Loucy (cell line): ENCODE measurements at regions not wholly inside any gene's neighbourhood (a gene's known extent, or its start where the extent isn't known, plus 50 kb on each side); places are given as distances from the start of the nearest gene placed in this dataset.
A peak's percentile ranks its signal among the peaks of the same experiment; 100 is the strongest.

Source experiments
- H2AFZ ChIP-seq: fragments of 200-600 bp; sonication (generic); 2 replicates; pipeline ENCODE4 v1.6.0; 2016; ENCODE audit warnings: antibody characterized with exemption, mild to moderate bottlenecking, low read length, moderate library complexity
- H3F3A ChIP-seq: fragments of 200-600 bp; 2 replicates; pipeline ENCODE4 v1.6.0; 2016; ENCODE audit warnings: antibody characterized with exemption, low read depth, mild to moderate bottlenecking
- H3K27me3 ChIP-seq: fragments of 200-600 bp; sonication (generic); 2 replicates; pipeline ENCODE4 v1.6.1; 2014; ENCODE audit warnings: low read length, mild to moderate bottlenecking; ENCODE audit not compliant: insufficient read depth, poor library complexity, severe bottlenecking
- H3K36me3 ChIP-seq: fragments of 200-600 bp; sonication (generic); 2 replicates; pipeline ENCODE4 v1.6.1; 2016; ENCODE audit warnings: low read length; ENCODE audit not compliant: insufficient read depth
- H3K4me1 ChIP-seq: fragments of 200-600 bp; sonication (generic); 2 replicates; pipeline ENCODE4 v1.5.1; 2014; ENCODE audit warnings: low read length, mild to moderate bottlenecking; ENCODE audit not compliant: insufficient read depth, poor library complexity, severe bottlenecking
- H3K4me2 ChIP-seq: fragments of 200-600 bp; sonication (generic); 2 replicates; pipeline ENCODE4 v1.6.0; 2014; ENCODE audit warnings: antibody characterized with exemption, low read length, low read depth, mild to moderate bottlenecking; ENCODE audit not compliant: poor library complexity, severe bottlenecking
- H3K4me3 ChIP-seq: fragments of 200-600 bp; sonication (generic); 2 replicates; pipeline ENCODE4 v1.5.1; 2014; ENCODE audit warnings: low read length, mild to moderate bottlenecking, mixed read lengths; ENCODE audit not compliant: poor library complexity, severe bottlenecking
- H3K79me2 ChIP-seq: fragments of 200-600 bp; sonication (generic); 2 replicates; pipeline ENCODE4 v1.6.1; 2014; ENCODE audit warnings: low read length; ENCODE audit not compliant: insufficient read depth
- H3K9ac ChIP-seq: fragments of 200-600 bp; sonication (generic); 2 replicates; pipeline ENCODE4 v1.6.0; 2014; ENCODE audit warnings: mild to moderate bottlenecking, low read depth, low read length, moderate library complexity; ENCODE audit not compliant: poor library complexity, severe bottlenecking
- H3K9me2 ChIP-seq: fragments of 200-600 bp; sonication (generic); replicated peaks from 2 replicates; pipeline ENCODE4 v1.6.1; 2016; ENCODE audit warnings: low read depth, low read length, mixed read lengths
- H3K9me3 ChIP-seq: fragments of 200-600 bp; sonication (generic); 2 replicates; pipeline ENCODE4 v1.6.1; 2014; ENCODE audit warnings: mild to moderate bottlenecking, antibody characterized with exemption, low read length, low read depth; ENCODE audit not compliant: insufficient read depth
- H4K20me1 ChIP-seq: fragments of 200-600 bp; sonication (generic); 2 replicates; pipeline ENCODE4 v1.6.0; 2014; ENCODE audit warnings: antibody characterized with exemption, low read length, mild to moderate bottlenecking; ENCODE audit not compliant: insufficient read depth, poor library complexity, severe bottlenecking
- EZH2phosphoT487 ChIP-seq: fragments of 200-600 bp; IDR thresholded peaks from 2 replicates; pipeline ENCODE4 v1.6.1; 2018; ENCODE audit warnings: antibody characterized with exemption, mild to moderate bottlenecking, moderate library complexity, borderline replicate concordance
- TF ChIP-seq, protein P1 (sequence below): fragments of 200-600 bp; sonication (generic); conservative IDR thresholded peaks from 2 replicates; pipeline ENCODE4 v1.5.1; 2014; ENCODE audit warnings: mild to moderate bottlenecking, antibody characterized with exemption, low read length

DNA sequence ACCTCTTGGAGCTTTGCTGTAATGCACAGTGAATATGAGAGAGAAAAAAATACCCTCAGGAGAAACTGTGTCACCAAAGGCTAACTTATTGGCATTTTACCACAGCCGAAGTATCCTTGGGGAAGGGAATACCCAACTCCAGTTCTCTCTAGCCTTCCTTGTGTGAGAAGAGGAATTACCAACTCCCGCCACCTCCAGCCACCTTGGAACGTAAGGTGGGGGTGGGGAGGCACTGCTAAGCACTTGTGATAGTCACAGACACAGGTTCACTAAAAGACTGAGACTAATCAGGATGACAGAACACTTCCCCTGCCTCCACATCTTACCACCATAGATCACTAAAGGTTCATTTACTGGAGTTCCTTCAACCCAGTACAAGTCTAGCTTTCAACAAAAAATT lies 102.0 kb upstream of the ADAMTS19 start:
- Histone ChIP-seq H3K4me3 (no peak overlapping the region), H4K20me1 (no peaks in the 10 kb centered on the region), H3F3A (no peaks in the 10 kb centered on the region), H3K9me3 (no peaks in the 10 kb centered on the region), H3K4me2 (no peak overlapping the region), H3K79me2 (no peaks in the 10 kb centered on the region), H2AFZ (no peak overlapping the region), H3K4me1 (no peaks in the 10 kb centered on the region), H3K9me2 (no peaks in the 10 kb centered on the region), H3K27me3 (no peaks in the 10 kb centered on the region), H3K36me3 (no peaks in the 10 kb centered on the region), H3K9ac (no peak overlapping the region)
- TF ChIP-seq EZH2phosphoT487, result no peak
- TF ChIP-seq, protein P1, sequence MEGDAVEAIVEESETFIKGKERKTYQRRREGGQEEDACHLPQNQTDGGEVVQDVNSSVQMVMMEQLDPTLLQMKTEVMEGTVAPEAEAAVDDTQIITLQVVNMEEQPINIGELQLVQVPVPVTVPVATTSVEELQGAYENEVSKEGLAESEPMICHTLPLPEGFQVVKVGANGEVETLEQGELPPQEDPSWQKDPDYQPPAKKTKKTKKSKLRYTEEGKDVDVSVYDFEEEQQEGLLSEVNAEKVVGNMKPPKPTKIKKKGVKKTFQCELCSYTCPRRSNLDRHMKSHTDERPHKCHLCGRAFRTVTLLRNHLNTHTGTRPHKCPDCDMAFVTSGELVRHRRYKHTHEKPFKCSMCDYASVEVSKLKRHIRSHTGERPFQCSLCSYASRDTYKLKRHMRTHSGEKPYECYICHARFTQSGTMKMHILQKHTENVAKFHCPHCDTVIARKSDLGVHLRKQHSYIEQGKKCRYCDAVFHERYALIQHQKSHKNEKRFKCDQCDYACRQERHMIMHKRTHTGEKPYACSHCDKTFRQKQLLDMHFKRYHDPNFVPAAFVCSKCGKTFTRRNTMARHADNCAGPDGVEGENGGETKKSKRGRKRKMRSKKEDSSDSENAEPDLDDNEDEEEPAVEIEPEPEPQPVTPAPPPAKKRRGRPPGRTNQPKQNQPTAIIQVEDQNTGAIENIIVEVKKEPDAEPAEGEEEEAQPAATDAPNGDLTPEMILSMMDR, result no peak

DNA sequence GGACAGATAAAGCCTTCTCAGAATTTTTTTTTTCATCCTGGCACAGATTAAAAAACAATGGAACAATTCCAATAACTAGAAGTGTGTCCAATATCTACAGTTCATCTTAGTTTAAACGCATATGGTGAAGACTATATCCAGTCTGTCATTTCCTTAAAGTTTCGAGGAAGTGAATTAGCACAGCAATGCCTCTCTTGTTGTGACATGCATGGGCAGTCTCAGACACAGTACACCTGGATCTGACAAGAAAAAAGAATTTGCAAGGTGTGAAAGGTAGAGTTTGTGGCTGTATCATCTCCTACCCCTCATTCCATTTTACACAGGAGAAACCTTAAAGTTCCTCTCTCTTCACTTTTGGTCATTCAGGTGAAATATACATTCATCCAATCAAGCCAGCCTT lies 100.6 kb upstream of the ADAMTS19 start:
- H3K27me3 ChIP-seq, result no peaks in the 10 kb centered on the region
- no peaks in the 10 kb centered on the region for H3K9me2 ChIP-seq
- H3K4me2 ChIP-seq, result no peak overlapping the region
- H2AFZ ChIP-seq, result no peak overlapping the region
- no peaks in the 10 kb centered on the region for H3K9me3 ChIP-seq
- H4K20me1 ChIP-seq, result no peaks in the 10 kb centered on the region
- no peaks in the 10 kb centered on the region for H3K4me1 ChIP-seq
- no peaks in the 10 kb centered on the region for H3F3A ChIP-seq
- TF ChIP-seq, protein P1, result no peak
- TF ChIP-seq EZH2phosphoT487, result no peak
- no peaks in the 10 kb centered on the region for H3K36me3 ChIP-seq
- no peaks in the 10 kb centered on the region for H3K79me2 ChIP-seq
- no peak overlapping the region for H3K4me3 ChIP-seq
- no peak overlapping the region for H3K9ac ChIP-seq

DNA sequence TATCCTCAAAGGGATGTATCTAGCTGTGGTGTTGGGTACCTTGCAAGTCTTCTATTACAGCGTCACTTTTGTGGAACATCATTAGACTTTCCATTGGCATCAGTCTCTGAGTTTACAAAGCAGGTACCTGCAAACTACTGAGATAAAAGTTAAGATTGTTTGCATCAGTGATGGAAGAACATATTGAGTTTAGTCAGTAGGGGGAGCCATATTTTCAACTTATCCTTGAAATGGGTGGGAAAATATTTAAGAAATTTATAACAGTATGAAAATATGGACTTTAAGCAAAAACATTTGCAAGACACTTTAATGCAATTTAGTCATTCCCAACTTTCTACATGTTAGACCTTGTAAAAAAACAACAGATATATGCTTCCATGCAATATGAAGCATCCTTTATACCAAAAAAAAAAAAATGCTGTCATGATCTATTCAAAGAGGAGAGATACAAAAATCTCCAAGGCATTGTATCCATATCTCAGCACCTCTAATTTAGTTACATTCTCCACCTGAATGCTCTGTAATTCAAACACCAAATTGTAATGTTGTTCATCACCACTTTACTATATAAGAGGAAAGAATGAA lies 98.6 kb upstream of the ADAMTS19 start:
- no peaks in the 10 kb centered on the region for H3F3A ChIP-seq
- TF ChIP-seq, protein P1, result peak; percentile 56
- no peak for TF ChIP-seq EZH2phosphoT487

More for the DNA sequence above, 98.6 kb upstream of the ADAMTS19 start:
- Histone ChIP-seq H3K9me2 (no peaks in the 10 kb centered on the region), H3K4me2 (no peak overlapping the region), H3K4me3 (no peak overlapping the region), H3K79me2 (no peaks in the 10 kb centered on the region), H3K9me3 (no peaks in the 10 kb centered on the region), H3K36me3 (no peaks in the 10 kb centered on the region), H3K9ac (no peak overlapping the region), H4K20me1 (no peaks in the 10 kb centered on the region), H3K4me1 (no peaks in the 10 kb centered on the region), H3K27me3 (no peaks in the 10 kb centered on the region), H2AFZ (no peak overlapping the region)
